ENCODE measurements at regions not wholly inside any gene's neighbourhood (a gene's known extent, or its start where the extent isn't known, plus 50 kb on each side); places are given as distances from the start of the nearest gene placed in this dataset.

GRCh38 chr4:126691797-126692196 lies 941.0 kb upstream of the INTU start:
- Mint-ChIP-seq H3K9me3 (peaks cover 3% of the 10 kb centered on the region), H3K27ac (ENCODE audit: unreplicated experiment) (no peak overlapping the region), H3K4me3 (no peak overlapping the region), H3K27me3 (ENCODE audit: low read depth) (no peaks in the 10 kb centered on the region), H3K36me3 (ENCODE audit: low read depth) (no peaks in the 10 kb centered on the region), H3K4me1 (no peaks in the 10 kb centered on the region)
- no peak for DNase-seq (ENCODE audit: low read depth, low spot score)
- no peak for TF ChIP-seq CTCF (conservative IDR thresholded peaks at IDR 0.05)

- Mint-ChIP-seq H3K36me3 (ENCODE audit: low read depth) (no peaks in the 10 kb centered on the region), H3K9me3 (peaks cover 3% of the 10 kb centered on the region), H3K27ac (ENCODE audit: unreplicated experiment) (no peak overlapping the region), H3K27me3 (ENCODE audit: low read depth) (no peaks in the 10 kb centered on the region), H3K4me1 (no peaks in the 10 kb centered on the region), H3K4me3 (no peak overlapping the region)
- DNase-seq (ENCODE audit: low read depth, low spot score), result no peak
- TF ChIP-seq CTCF (conservative IDR thresholded peaks at IDR 0.05), result no peak
Measured at GRCh38 chr4:126697748-126698147, 935.0 kb upstream of the INTU start.

GRCh38 chr4:126698224-126698623 lies 934.5 kb upstream of the INTU start:
- H3K4me1 Mint-ChIP-seq, result no peaks in the 10 kb centered on the region
- DNase-seq (ENCODE audit: low read depth, low spot score), result no peak
- no peak overlapping the region for H3K4me3 Mint-ChIP-seq
- H3K9me3 Mint-ChIP-seq, result peaks cover 3% of the 10 kb centered on the region
- no peak for TF ChIP-seq CTCF (conservative IDR thresholded peaks at IDR 0.05)
- H3K27ac Mint-ChIP-seq (ENCODE audit: unreplicated experiment), result no peak overlapping the region
- no peaks in the 10 kb centered on the region for H3K27me3 Mint-ChIP-seq (ENCODE audit: low read depth)
- H3K36me3 Mint-ChIP-seq (ENCODE audit: low read depth), result no peaks in the 10 kb centered on the region

- Mint-ChIP-seq H3K4me1 (no peaks in the 10 kb centered on the region), H3K4me3 (no peak overlapping the region), H3K36me3 (ENCODE audit: low read depth) (no peaks in the 10 kb centered on the region), H3K27ac (ENCODE audit: unreplicated experiment) (no peak overlapping the region), H3K9me3 (peaks cover 2% of the 10 kb centered on the region), H3K27me3 (ENCODE audit: low read depth) (no peaks in the 10 kb centered on the region)
- TF ChIP-seq CTCF (conservative IDR thresholded peaks at IDR 0.05), result no peak
- no peak for DNase-seq (ENCODE audit: low read depth, low spot score)
Measured at GRCh38 chr4:126701756-126702155, 931.0 kb upstream of the INTU start.

- no peak for DNase-seq (ENCODE audit: low read depth, low spot score)
- no peaks in the 10 kb centered on the region for H3K36me3 Mint-ChIP-seq (ENCODE audit: low read depth)
- no peaks in the 10 kb centered on the region for H3K27me3 Mint-ChIP-seq (ENCODE audit: low read depth)
- H3K4me1 Mint-ChIP-seq, result no peaks in the 10 kb centered on the region
- H3K27ac Mint-ChIP-seq (ENCODE audit: unreplicated experiment), result no peak overlapping the region
- no peak for TF ChIP-seq CTCF (conservative IDR thresholded peaks at IDR 0.05)
- H3K9me3 Mint-ChIP-seq, result peaks cover 2% of the 10 kb centered on the region
- H3K4me3 Mint-ChIP-seq, result no peak overlapping the region
Measured at GRCh38 chr4:126702747-126703146, 930.0 kb upstream of the INTU start.

- Mint-ChIP-seq H3K4me1 (no peaks in the 10 kb centered on the region), H3K9me3 (peaks cover 2% of the 10 kb centered on the region), H3K27ac (ENCODE audit: unreplicated experiment) (no peak overlapping the region), H3K4me3 (no peak overlapping the region), H3K36me3 (ENCODE audit: low read depth) (peaks cover 4% of the 10 kb centered on the region), H3K27me3 (ENCODE audit: low read depth) (no peaks in the 10 kb centered on the region)
- TF ChIP-seq CTCF (conservative IDR thresholded peaks at IDR 0.05), result no peak
- no peak for DNase-seq (ENCODE audit: low read depth, low spot score)
Measured at GRCh38 chr4:126705266-126705665, 927.5 kb upstream of the INTU start.

Measured in neural crest cell (in vitro differentiated cells).